Coronary artery (tissue), 2 donors: ENCODE measurements at regions not wholly inside any gene's neighbourhood (a gene's known extent, or its start where the extent isn't known, plus 50 kb on each side); places are given as distances from the start of the nearest gene placed in this dataset.

ENCODE experiments used
- DNase-seq: peaks from one replicate; pipeline ENCODE4 v3.0.0-alpha.2; 2017; ENCODE audit warnings: low spot score
- H3K27ac ChIP-seq, 2 donors: fragments of 200-600 bp; sonication (generic); one replicate each; pipeline ENCODE4 v1.5.1; 2016 to 2019
- H3K4me3 ChIP-seq: fragments of 200-600 bp; sonication (generic); 2 replicates; pipeline ENCODE4 v1.5.1; 2016; ENCODE audit warnings: mild to moderate bottlenecking, moderate library complexity
- CTCF ChIP-seq: fragments of 200-600 bp; sonication (generic); IDR thresholded peaks from one replicate; pipeline ENCODE4 v1.5.1; 2019; ENCODE audit warnings: antibody characterized with exemption

GRCh38 chr4:15130441-15130840, 128.2 kb downstream of the CPEB2 start:
- no peak for DNase-seq

GRCh38 chr4:15131551-15131950, 129.3 kb downstream of the CPEB2 start:
- no peak for DNase-seq

More at GRCh38 chr4:15130441-15130840, 128.2 kb downstream of the CPEB2 start:
- Histone ChIP-seq H3K4me3 (no peak overlapping the region), H3K27ac (no peak overlapping the region)
- no peak for TF ChIP-seq CTCF

GRCh38 chr4:15132739-15133138, 130.5 kb downstream of the CPEB2 start:
- TF ChIP-seq CTCF: no peak
- DNase-seq: no peak
- no peak overlapping the region for H3K4me3 ChIP-seq
- no peak overlapping the region for H3K27ac ChIP-seq

More at GRCh38 chr4:15131551-15131950, 129.3 kb downstream of the CPEB2 start:
- no peak overlapping the region for H3K4me3 ChIP-seq
- no peak for TF ChIP-seq CTCF
- H3K27ac ChIP-seq: no peak overlapping the region

GRCh38 chr4:15139599-15139998, 137.3 kb downstream of the CPEB2 start:
- Histone ChIP-seq H3K4me3 (no peak overlapping the region), H3K27ac (no peak overlapping the region)
- TF ChIP-seq CTCF: no peak
- DNase-seq: no peak

GRCh38 chr4:15142201-15142600, 139.9 kb downstream of the CPEB2 start:
- no peak overlapping the region for H3K4me3 ChIP-seq
- no peak for DNase-seq
- no peak for TF ChIP-seq CTCF
- H3K27ac ChIP-seq: no peak overlapping the region

- DNase-seq: no peak
- Histone ChIP-seq H3K4me3 (no peak overlapping the region), H3K27ac (no peak overlapping the region)
- no peak for TF ChIP-seq CTCF
Measured at GRCh38 chr4:15143551-15143950, 141.3 kb downstream of the CPEB2 start.

GRCh38 chr4:15144249-15144966, 142.1 kb downstream of the CPEB2 start:
- H3K4me3 ChIP-seq: no peak overlapping the region
- no peak overlapping the region for H3K27ac ChIP-seq
- no peak for DNase-seq
- no peak for TF ChIP-seq CTCF
